HepG2 (cell line): ENCODE measurements at regions not wholly inside any gene's neighbourhood (a gene's known extent, or its start where the extent isn't known, plus 50 kb on each side); places are given as distances from the start of the nearest gene placed in this dataset.

Experiments used
- ATAC-seq: fragments of 200-7000 bp; cut with Tn5 transposase; 3 replicates; pipeline ENCODE4 v1.9.1; 2020; ENCODE audit warnings: mild to moderate bottlenecking, moderate library complexity
- BruUV-seq: library from RNA; stranded (reverse); fragments of 400-500 nt; replicated peaks from 2 replicates; lab custom pipeline; 2021; lab: Mats Ljungman, UMichigan
- CTCF ChIA-PET: fragments of 300-600 bp; formaldehyde crosslinking; extraction: SDS; loops from one replicate; lab custom pipeline; 2021; ENCODE audit warnings: low total read pairs, inconsistent platforms, low intra/inter-chr PET ratio; lab: Yijun Ruan, JAX
- POLR2A ChIA-PET: fragments of 350-600 bp; sonication (Branson Sonifier 250); formaldehyde crosslinking; loops from one replicate; lab custom pipeline; 2020; ENCODE audit warnings: antibody characterized with exemption, inconsistent platforms; lab: Yijun Ruan, JAX
- DNase-seq: peaks from one replicate; pipeline ENCODE4 v3.0.0-alpha.2; 2015; ENCODE audit warnings: low spot score
- FAIRE-seq: peaks from 3 replicates; lab custom pipeline; 2011; peaks lifted over from hg19 to GRCh38; lab: Jason Lieb, UNC
- H2AFZ ChIP-seq: one replicate; pipeline ENCODE4 v1.6.1; 2011; ENCODE audit warnings: low read length, inconsistent platforms
- H3K27ac ChIP-seq: fragments of 300-600 bp; 3 replicates; pipeline ENCODE4 v1.8.0; 2011; ENCODE audit warnings: mixed run types, mild to moderate bottlenecking, mixed read lengths, low read length, inconsistent platforms; ENCODE audit not compliant: insufficient read depth; ENCODE audit errors: extremely low read length
- H3K27me3 ChIP-seq, 2 experiments: fragments of 200-600 bp in 1 of 2; 2 replicates in 1 of 2; 3 replicates in 1 of 2; pipeline versions ENCODE4 v1.6.0 to v1.8.0; 2011; ENCODE audit warnings: low read length in 2 of 2, mild to moderate bottlenecking in 2 of 2, moderate library complexity in 2 of 2, inconsistent platforms in 1 of 2; ENCODE audit not compliant: insufficient read depth in 2 of 2, control insufficient read depth in 1 of 2
- H3K36me3 ChIP-seq, 2 experiments: fragments of 200-600 bp in 1 of 2; replicated peaks in 1 of 2; 2 replicates in 1 of 2; 3 replicates in 1 of 2; pipeline versions ENCODE4 v1.5.1 to v1.8.0; 2011; ENCODE audit warnings: low read length in 2 of 2, inconsistent platforms in 1 of 2; ENCODE audit not compliant: insufficient read depth in 2 of 2, control insufficient read depth in 1 of 2
- H3K4me1 ChIP-seq: 2 replicates; pipeline ENCODE4 v1.5.1; 2012; ENCODE audit warnings: low read length, inconsistent platforms; ENCODE audit not compliant: insufficient read depth
- H3K4me2 ChIP-seq: 2 replicates; pipeline ENCODE4 v1.6.0; 2011; ENCODE audit warnings: low read depth, low read length, inconsistent platforms
- H3K4me3 ChIP-seq, 3 experiments: fragments of 200-600 bp in 1 of 3; sonication (generic), shearing (Covaris generic) in 1 of 3; replicated peaks in 1 of 3; 2 replicates each; pipeline ENCODE4 v1.5.1; 2011 to 2016; ENCODE audit warnings: low read length in 3 of 3, inconsistent platforms in 2 of 3, low read depth in 2 of 3, mild to moderate bottlenecking in 2 of 3, control low read depth in 1 of 3, mixed read lengths in 1 of 3; ENCODE audit not compliant: insufficient read depth in 1 of 3
- H3K79me2 ChIP-seq: one replicate; pipeline ENCODE4 v1.6.1; 2011; ENCODE audit warnings: low read length, inconsistent platforms; ENCODE audit not compliant: insufficient read depth
- H3K9ac ChIP-seq: 2 replicates; pipeline ENCODE4 v1.6.0; 2011; ENCODE audit warnings: mild to moderate bottlenecking, low read depth, low read length, inconsistent platforms; ENCODE audit not compliant: insufficient read depth
- H3K9me3 ChIP-seq: 2 replicates; pipeline ENCODE4 v1.5.1; 2012; ENCODE audit warnings: mild to moderate bottlenecking, low read length
- H4K20me1 ChIP-seq: 2 replicates; pipeline ENCODE4 v1.6.0; 2011; ENCODE audit warnings: inconsistent platforms, mild to moderate bottlenecking, low read length, moderate library complexity; ENCODE audit not compliant: insufficient read depth
- CBX1 ChIP-seq: IDR thresholded peaks from one replicate; pipeline ENCODE4 v1.6.1; 2016; ENCODE audit warnings: antibody characterized with exemption, low read depth
- FOXO1 ChIP-seq: sonication (generic); formaldehyde crosslinking; IDR thresholded peaks from 2 replicates; pipeline ENCODE4 v1.4.0; 2020; ENCODE audit warnings: missing genetic modification reagents
- SMC3 ChIP-seq: IDR thresholded peaks from 2 replicates; pipeline ENCODE4 v1.6.1; 2011; ENCODE audit warnings: low read length, improper control_type of control experiment
- SPEN ChIP-seq: sonication (generic); formaldehyde crosslinking; IDR thresholded peaks from 2 replicates; pipeline ENCODE4 v1.5.1; 2020; ENCODE audit warnings: low read depth, mild to moderate bottlenecking, missing genetic modification reagents
- ZFP36L2 ChIP-seq: sonication (generic); formaldehyde crosslinking; IDR thresholded peaks from 2 replicates; pipeline ENCODE4 v1.4.0; 2020; ENCODE audit warnings: missing genetic modification reagents
- ZNF121 ChIP-seq: sonication (generic); formaldehyde crosslinking; IDR thresholded peaks from 2 replicates; pipeline ENCODE4 v1.5.0; 2020; ENCODE audit warnings: mild to moderate bottlenecking, missing genetic modification reagents
- ZNF569 ChIP-seq: sonication (generic); formaldehyde crosslinking; IDR thresholded peaks from 2 replicates; pipeline ENCODE4 v1.5.0; 2020; ENCODE audit warnings: mild to moderate bottlenecking, missing genetic modification reagents, moderate library complexity, borderline replicate concordance
- ZNF788 ChIP-seq: sonication (generic); formaldehyde crosslinking; IDR thresholded peaks from 2 replicates; pipeline ENCODE4 v1.5.0; 2020; ENCODE audit warnings: mild to moderate bottlenecking, missing genetic modification reagents, borderline replicate concordance
- ZNF839 ChIP-seq: sonication (generic); formaldehyde crosslinking; IDR thresholded peaks from 2 replicates; pipeline ENCODE4 v1.4.0; 2020; ENCODE audit warnings: missing genetic modification reagents, mild to moderate bottlenecking, borderline replicate concordance
- WGBS: methylation state at CpG from one replicate; pipeline ENCODE4 v1.1.6; 2017; ENCODE audit warnings: low lambda C conversion rate; 5-methylcytosine and 5-hydroxymethylcytosine counted together
- in situ Hi-C: cut with HindIII; loops from 2 replicates; pipeline ENCODE4 v1.10.0; 2017; ENCODE audit warnings: low pct_unique_long_range_greater_than_20kb; ENCODE audit not compliant: extremely low pct_ligation_motif_present
- intact Hi-C: fragments of 100-400 bp; cut with micrococcal nuclease; formaldehyde crosslinking; loops from one replicate; pipeline ENCODE4 v1.10.0; 2022; ENCODE audit not compliant: unreplicated experiment
- TF ChIP-seq, protein P1 (sequence below): sonication (generic); formaldehyde crosslinking; conservative IDR thresholded peaks from 2 replicates; pipeline ENCODE4 v1.4.0; 2020; ENCODE audit warnings: mild to moderate bottlenecking, missing genetic modification reagents, moderate library complexity
- TF ChIP-seq, protein P2 (sequence below): IDR thresholded peaks from 2 replicates; pipeline ENCODE4 v1.6.1; 2016; ENCODE audit warnings: missing compliant biosample characterization, missing genetic modification reagents, borderline replicate concordance

DNA sequence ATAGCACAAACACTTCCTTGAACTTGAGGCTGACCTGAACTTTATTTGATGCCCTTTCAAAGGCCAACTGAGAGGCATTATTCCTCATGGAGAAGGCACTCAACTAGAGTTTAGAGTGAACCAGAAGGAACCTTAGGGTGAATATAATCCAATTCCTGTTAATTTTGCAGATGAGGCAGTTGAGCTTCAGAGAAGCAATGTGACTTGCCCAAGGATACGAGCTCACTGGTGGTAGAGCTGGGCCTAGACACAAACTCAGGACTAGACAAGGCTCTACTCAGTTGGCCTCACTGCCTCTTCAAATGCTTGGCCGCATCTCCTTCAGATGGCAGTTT is 172.7 kb upstream of the ADAMTS9 start (continued):
- TF ChIP-seq, protein P1, sequence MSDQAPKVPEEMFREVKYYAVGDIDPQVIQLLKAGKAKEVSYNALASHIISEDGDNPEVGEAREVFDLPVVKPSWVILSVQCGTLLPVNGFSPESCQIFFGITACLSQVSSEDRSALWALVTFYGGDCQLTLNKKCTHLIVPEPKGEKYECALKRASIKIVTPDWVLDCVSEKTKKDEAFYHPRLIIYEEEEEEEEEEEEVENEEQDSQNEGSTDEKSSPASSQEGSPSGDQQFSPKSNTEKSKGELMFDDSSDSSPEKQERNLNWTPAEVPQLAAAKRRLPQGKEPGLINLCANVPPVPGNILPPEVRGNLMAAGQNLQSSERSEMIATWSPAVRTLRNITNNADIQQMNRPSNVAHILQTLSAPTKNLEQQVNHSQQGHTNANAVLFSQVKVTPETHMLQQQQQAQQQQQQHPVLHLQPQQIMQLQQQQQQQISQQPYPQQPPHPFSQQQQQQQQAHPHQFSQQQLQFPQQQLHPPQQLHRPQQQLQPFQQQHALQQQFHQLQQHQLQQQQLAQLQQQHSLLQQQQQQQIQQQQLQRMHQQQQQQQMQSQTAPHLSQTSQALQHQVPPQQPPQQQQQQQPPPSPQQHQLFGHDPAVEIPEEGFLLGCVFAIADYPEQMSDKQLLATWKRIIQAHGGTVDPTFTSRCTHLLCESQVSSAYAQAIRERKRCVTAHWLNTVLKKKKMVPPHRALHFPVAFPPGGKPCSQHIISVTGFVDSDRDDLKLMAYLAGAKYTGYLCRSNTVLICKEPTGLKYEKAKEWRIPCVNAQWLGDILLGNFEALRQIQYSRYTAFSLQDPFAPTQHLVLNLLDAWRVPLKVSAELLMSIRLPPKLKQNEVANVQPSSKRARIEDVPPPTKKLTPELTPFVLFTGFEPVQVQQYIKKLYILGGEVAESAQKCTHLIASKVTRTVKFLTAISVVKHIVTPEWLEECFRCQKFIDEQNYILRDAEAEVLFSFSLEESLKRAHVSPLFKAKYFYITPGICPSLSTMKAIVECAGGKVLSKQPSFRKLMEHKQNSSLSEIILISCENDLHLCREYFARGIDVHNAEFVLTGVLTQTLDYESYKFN (CRISPR knock-in tag), result no peak
- no peak for TF ChIP-seq ZNF121
- no peak for TF ChIP-seq ZNF788 (CRISPR knock-in tag)

DNA sequence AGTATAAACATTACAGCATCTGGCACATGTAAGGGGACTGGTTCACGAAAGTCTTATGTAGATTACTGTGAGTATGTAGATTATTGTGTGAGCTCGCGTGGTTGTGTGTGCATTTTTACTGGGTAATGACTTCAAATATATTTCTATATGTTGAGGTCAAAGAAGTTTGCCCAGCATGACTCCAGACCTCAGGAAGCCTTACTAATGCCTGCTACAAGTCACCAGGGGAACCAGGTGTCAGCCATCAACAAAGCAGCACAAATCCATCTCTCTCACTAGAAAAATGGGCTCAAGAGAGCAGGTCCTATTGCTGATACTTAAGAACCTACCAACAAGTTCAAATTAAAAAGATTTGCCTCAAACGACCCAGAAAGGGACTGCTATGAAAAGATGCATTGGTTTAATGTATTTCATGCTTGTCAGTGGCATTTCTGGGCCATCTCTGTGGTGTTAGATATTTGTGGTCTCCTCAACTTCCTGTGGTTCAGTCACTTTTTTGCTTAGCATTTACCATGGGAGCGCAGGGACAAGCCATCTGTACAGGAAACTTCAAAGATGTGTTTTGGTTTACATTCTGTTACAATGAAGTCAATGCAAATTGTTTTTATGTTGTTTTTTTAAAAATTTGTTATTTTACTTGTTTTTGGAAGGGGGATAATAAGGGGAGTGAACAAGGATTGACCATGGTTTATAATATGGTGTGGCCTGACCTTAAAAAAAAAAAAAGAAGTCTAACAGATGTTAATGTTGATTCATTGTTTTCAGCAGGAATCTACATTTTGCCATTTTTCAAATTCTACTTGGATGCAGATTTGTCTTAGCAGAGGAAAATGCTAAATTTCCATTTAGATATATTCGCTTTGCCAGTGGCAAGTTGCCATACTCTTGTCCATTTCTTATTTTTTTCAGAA is 172.1 kb upstream of the ADAMTS9 start:
- H2AFZ ChIP-seq, result no peak overlapping the region
- intact Hi-C loops, result no loop called here
- 42% methylated on average over 6 of the region's 6 CpGs for WGBS
- H3K9ac ChIP-seq, result no peak overlapping the region
- FAIRE-seq (no peak), ATAC-seq (no peak)
- no peaks in the 10 kb centered on the region for H3K79me2 ChIP-seq
- H4K20me1 ChIP-seq, result no peaks in the 10 kb centered on the region
- TF ChIP-seq ZNF839 (CRISPR knock-in tag) (no peak), ZFP36L2 (CRISPR knock-in tag) (no peak), CBX1 (no peak), ZNF569 (CRISPR knock-in tag) (no peak), SPEN (CRISPR knock-in tag) (no peak), FOXO1 (CRISPR knock-in tag) (no peak), SMC3 (no peak)
- TF ChIP-seq, protein P2, sequence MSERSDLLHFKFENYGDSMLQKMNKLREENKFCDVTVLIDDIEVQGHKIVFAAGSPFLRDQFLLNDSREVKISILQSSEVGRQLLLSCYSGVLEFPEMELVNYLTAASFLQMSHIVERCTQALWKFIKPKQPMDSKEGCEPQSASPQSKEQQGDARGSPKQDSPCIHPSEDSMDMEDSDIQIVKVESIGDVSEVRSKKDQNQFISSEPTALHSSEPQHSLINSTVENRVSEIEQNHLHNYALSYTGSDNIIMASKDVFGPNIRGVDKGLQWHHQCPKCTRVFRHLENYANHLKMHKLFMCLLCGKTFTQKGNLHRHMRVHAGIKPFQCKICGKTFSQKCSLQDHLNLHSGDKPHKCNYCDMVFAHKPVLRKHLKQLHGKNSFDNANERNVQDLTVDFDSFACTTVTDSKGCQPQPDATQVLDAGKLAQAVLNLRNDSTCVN, result no peak
- TF ChIP-seq, all 625 proteins: peak for 0
- ChIA-PET CTCF (no interaction called here), POLR2A (no interaction called here)
- no peak overlapping the region for H3K4me3 ChIP-seq
- no peaks in the 10 kb centered on the region for H3K9me3 ChIP-seq
- no peaks in the 10 kb centered on the region; a peak in 1 of 5 replicates for H3K27me3 ChIP-seq
- no TSS peak for BruUV-seq
- no peaks in the 10 kb centered on the region for H3K36me3 ChIP-seq
- H3K4me2 ChIP-seq, result no peak overlapping the region
- no peak overlapping the region for H3K27ac ChIP-seq
- in situ Hi-C loops, result no loop called here
- no peak for DNase-seq
- H3K4me1 ChIP-seq, result no peaks in the 10 kb centered on the region
